ENCODE measurements at regions not wholly inside any gene's neighbourhood (a gene's known extent, or its start where the extent isn't known, plus 50 kb on each side); places are given as distances from the start of the nearest gene placed in this dataset.

DNA sequence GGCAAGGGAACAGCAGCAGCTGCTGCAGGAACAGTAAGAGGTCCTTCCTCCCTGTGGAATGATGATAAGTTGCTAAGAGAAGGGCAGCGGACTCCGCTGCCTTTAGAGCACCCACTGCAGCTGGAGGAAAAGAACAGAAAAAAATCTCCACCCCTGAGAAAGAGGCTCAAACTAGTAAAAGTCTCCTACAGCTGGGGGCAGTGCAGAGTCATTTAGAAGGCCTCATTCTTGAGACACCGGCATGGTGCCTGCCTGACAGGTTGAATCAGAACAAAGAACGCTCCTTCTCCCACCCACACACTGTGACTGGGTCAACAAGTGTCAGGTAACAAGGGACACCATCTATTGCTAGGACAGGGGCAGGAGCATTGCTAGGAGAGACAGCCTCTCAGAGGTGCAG, 188.4 kb downstream of the ABHD5 start:
- TF ChIP-seq, protein P1, sequence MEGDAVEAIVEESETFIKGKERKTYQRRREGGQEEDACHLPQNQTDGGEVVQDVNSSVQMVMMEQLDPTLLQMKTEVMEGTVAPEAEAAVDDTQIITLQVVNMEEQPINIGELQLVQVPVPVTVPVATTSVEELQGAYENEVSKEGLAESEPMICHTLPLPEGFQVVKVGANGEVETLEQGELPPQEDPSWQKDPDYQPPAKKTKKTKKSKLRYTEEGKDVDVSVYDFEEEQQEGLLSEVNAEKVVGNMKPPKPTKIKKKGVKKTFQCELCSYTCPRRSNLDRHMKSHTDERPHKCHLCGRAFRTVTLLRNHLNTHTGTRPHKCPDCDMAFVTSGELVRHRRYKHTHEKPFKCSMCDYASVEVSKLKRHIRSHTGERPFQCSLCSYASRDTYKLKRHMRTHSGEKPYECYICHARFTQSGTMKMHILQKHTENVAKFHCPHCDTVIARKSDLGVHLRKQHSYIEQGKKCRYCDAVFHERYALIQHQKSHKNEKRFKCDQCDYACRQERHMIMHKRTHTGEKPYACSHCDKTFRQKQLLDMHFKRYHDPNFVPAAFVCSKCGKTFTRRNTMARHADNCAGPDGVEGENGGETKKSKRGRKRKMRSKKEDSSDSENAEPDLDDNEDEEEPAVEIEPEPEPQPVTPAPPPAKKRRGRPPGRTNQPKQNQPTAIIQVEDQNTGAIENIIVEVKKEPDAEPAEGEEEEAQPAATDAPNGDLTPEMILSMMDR (IDR thresholded peaks at IDR 0.05; ENCODE audit: borderline replicate concordance, control extremely low read depth, extremely low read depth, insufficient read depth, missing control alignments) = peak; percentile 43
- in situ Hi-C loops (cut with MboI; ENCODE audit: low sequenced_read_pairs, unreplicated experiment) = loop anchor here (10.0 kb wide), 1 partner anchor 316 kb away; no protein-coding TSS in a partner anchor
- DNase-seq (ENCODE audit: low spot score) = peak; percentile 64

DNA sequence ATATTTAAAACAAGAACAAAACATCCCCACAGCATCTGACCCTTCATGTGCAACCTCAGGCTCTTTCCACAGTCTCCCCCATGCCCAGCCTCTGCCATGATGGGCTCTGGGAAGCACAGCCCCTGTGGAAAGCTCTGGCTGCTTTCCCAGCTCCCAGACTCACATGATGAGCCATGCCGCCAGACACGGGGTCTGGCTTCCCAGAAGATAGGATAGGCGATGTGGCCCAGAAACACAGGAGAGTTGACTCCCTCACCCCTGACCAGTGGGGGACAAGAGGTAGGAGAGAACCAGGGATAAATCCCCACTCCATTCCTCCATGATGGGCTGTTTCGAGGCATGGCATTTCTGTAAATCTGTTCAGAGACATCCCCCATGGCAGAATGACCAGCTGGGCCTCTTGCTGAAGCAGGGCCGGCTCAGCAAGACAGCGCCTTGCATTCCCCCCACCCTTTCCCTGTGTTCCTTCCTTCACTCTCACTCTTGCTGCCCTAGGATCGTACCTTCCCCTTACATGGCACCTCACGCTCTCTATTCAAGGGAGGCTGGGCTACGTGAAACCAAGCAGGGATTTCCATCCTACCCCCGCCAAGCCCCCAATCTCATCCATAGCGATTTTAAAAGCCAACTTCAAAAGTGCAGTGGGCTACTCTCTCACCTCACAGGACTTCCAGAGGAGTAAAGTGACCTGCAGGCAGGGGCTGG, 192.4 kb downstream of the ABHD5 start:
- in situ Hi-C loops (cut with MboI; ENCODE audit: low sequenced_read_pairs, unreplicated experiment) = no loop called here
- TF ChIP-seq, protein P1 (IDR thresholded peaks at IDR 0.05; ENCODE audit: borderline replicate concordance, control extremely low read depth, extremely low read depth, insufficient read depth, missing control alignments) = no peak
- no peak for DNase-seq (ENCODE audit: low spot score)

DNA sequence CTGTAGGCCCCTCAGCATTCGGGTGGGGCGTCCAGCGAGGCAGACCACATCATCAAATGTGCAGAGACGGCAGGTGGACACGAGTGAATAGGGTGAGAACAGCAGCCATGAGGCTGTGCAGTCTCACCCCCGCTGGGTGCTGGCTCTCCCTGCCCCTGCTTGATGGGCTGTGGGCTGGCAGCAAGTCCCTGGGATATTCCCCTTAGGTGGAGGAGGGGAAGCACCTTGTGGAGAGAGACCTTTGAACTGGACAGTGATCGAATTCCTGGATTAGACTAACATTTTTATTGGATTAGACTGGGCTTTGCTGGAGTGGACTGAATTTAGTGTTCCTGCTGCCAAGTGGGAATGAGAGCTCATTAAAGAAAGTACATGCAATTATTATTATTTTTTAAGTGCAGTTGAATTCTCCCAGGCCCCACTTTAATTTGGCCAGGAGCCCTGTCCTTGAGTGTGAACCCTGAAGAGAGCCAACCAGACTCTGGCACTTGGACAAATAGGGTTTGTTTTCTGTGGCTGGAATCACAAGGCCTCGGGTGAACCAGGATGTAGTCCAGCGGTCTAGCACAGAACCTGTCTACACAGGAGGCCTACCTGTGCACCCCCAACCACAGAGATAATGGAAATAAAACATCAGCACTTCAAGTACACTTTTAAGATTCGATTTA, 193.1 kb downstream of the ABHD5 start:
- in situ Hi-C loops (cut with MboI; ENCODE audit: low sequenced_read_pairs, unreplicated experiment) = no loop called here
- TF ChIP-seq, protein P1 (IDR thresholded peaks at IDR 0.05; ENCODE audit: borderline replicate concordance, control extremely low read depth, extremely low read depth, insufficient read depth, missing control alignments) = no peak
- DNase-seq (ENCODE audit: low spot score) = no peak

DNA sequence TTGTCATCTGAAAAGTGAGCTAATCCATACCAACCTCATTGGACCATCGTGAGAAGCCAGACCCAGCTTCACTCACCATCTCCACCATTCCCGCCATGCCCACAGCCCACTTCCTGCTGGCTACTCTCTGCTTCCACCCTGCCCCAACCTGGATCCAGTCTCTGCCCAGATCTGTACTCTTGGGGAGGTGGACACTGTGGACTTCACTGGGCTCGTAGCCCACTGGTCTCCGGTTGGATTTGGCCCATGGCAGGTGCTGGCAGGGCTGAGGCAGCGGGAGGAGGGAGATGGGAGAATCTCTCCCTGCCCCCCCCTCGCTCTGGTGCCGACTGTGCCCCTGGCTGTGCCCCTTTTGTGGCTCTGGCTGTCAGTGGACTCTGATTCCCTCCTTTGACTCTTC, 193.8 kb downstream of the ABHD5 start:
- no peak for DNase-seq (ENCODE audit: low spot score)
- in situ Hi-C loops (cut with MboI; ENCODE audit: low sequenced_read_pairs, unreplicated experiment) = no loop called here
- TF ChIP-seq, protein P1 (IDR thresholded peaks at IDR 0.05; ENCODE audit: borderline replicate concordance, control extremely low read depth, extremely low read depth, insufficient read depth, missing control alignments) = no peak

DNA sequence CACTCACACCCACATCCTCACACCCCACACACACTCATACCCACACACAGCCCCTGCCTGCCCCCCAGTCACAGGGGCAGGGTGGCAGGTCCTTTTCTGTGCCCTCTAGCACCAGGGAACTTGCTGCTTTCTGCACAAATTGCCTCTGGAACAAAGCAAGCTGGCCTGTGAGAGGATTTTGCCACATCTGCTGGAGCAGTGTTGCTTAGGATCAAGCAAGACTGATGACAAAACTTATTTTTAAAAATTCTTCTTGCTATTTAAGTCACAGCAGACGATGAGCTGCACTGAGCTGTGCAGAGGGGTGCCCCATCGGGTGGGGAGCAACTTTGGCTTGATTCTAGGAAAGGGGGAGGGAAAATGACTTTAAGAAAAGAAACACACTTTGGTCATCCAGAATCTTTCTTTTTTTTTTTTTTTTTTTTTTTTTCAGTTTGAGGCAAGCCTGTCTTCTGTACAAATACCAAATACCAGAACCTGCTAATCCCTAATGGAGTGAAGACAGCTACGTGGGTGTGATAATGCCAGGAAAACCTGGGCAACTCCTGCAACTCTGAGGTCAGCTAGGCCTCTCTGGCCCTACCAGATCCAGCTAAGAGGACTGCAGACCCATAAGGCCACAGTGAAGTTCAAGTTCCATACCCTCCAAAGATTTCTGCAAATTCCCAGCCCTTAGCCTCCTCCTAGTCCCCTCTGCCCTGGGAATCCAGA, 195.3 kb downstream of the ABHD5 start:
- TF ChIP-seq, protein P1 (IDR thresholded peaks at IDR 0.05; ENCODE audit: borderline replicate concordance, control extremely low read depth, extremely low read depth, insufficient read depth, missing control alignments) = no peak
- in situ Hi-C loops (cut with MboI; ENCODE audit: low sequenced_read_pairs, unreplicated experiment) = no loop called here
- DNase-seq (ENCODE audit: low spot score) = no peak

DNA sequence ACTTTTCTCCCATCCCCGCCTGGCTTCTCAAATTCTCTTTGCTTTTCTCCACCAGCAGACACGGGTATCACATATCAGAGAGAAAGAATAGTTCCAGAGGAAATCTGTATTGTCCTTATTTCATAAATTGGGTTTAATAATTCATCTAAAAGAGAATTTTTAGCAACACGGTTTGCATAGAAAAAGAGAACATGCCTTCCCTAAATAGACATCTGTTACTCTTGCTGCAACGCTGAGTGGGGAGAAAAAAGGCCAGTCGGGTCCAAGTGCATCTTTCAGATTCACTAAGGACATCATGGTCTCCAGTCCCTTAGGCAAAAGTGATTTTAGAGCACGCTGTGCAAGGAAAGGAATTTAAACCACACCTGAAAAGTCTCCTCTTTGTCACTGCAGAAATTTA, 201.3 kb downstream of the ABHD5 start:
- TF ChIP-seq, protein P1 (IDR thresholded peaks at IDR 0.05; ENCODE audit: borderline replicate concordance, control extremely low read depth, extremely low read depth, insufficient read depth, missing control alignments) = no peak
- in situ Hi-C loops (cut with MboI; ENCODE audit: low sequenced_read_pairs, unreplicated experiment) = no loop called here
- no peak for DNase-seq (ENCODE audit: low spot score)
